K562 (cell line): ENCODE measurements at regions not wholly inside any gene's neighbourhood (a gene's known extent, or its start where the extent isn't known, plus 50 kb on each side); places are given as distances from the start of the nearest gene placed in this dataset.
A peak's percentile ranks its signal among the peaks of the same experiment; 100 is the strongest.

Source experiments
- ARID3A ChIP-seq: IDR thresholded peaks from 2 replicates; pipeline ENCODE4 v1.6.1; 2012; ENCODE audit warnings: low read depth, low read length, improper control_type of control experiment, borderline replicate concordance
- CREBBP ChIP-seq: IDR thresholded peaks from one replicate; pipeline ENCODE4 v1.6.1; 2012; ENCODE audit warnings: low read depth, mild to moderate bottlenecking, control low read depth, inconsistent platforms, low read length
- CTCF ChIP-seq, 3 experiments: IDR thresholded peaks in 2 of 3; conservative IDR thresholded peaks in 1 of 3; 2 replicates each; pipeline ENCODE4 v1.5.1; 2011 to 2012; ENCODE audit warnings: low read length in 3 of 3, mild to moderate bottlenecking in 3 of 3, control low read depth in 2 of 3, improper control_type of control experiment in 1 of 3, inconsistent platforms in 1 of 3, low read depth in 1 of 3, mixed read lengths in 1 of 3, moderate library complexity in 1 of 3; ENCODE audit not compliant: insufficient read depth in 2 of 3
- DDX20 ChIP-seq: fragments of 450-650 bp; IDR thresholded peaks from 2 replicates; pipeline ENCODE4 v1.6.1; 2016; ENCODE audit warnings: missing genetic modification characterization, low read depth, mild to moderate bottlenecking, missing compliant biosample characterization, moderate library complexity
- DEAF1 ChIP-seq: fragments of 450-650 bp; formaldehyde crosslinking; IDR thresholded peaks from 2 replicates; pipeline ENCODE4 v1.4.0; 2020; ENCODE audit warnings: mild to moderate bottlenecking, moderate library complexity
- DMBX1 ChIP-seq: fragments of 250-450 bp; sonication (Bioruptor Pico); IDR thresholded peaks from 2 replicates; pipeline ENCODE4 v1.8.0; 2022; ENCODE audit warnings: inconsistent platforms, mild to moderate bottlenecking, moderate library complexity, borderline replicate concordance
- HSF4 ChIP-seq: fragments of 250-450 bp; sonication (Bioruptor Pico); IDR thresholded peaks from 2 replicates; pipeline ENCODE4 v2.1.2; 2022; ENCODE audit warnings: mild to moderate bottlenecking, moderate library complexity, borderline replicate concordance
- JUN ChIP-seq, 2 experiments: sonication (generic) in 1 of 2; formaldehyde crosslinking in 1 of 2; IDR thresholded peaks; 2 replicates each; pipeline versions ENCODE4 v1.6.1 to v1.8.0; 2012 to 2022; ENCODE audit warnings: borderline replicate concordance in 2 of 2, mild to moderate bottlenecking in 2 of 2, improper control_type of control experiment in 1 of 2, low read depth in 1 of 2, low read length in 1 of 2, missing genetic modification reagents in 1 of 2
- RHOXF2B ChIP-seq: fragments of 250-450 bp; sonication (Bioruptor Pico); conservative IDR thresholded peaks from 2 replicates; pipeline ENCODE4 v1.5.1; 2021
- TFE3 ChIP-seq: fragments of 450-650 bp; formaldehyde crosslinking; IDR thresholded peaks from 2 replicates; pipeline ENCODE4 v1.4.0; 2020; ENCODE audit warnings: mild to moderate bottlenecking, mixed read lengths
- THAP7 ChIP-seq: fragments of 250-450 bp; sonication (Bioruptor Pico); IDR thresholded peaks from 2 replicates; pipeline ENCODE4 v1.5.0; 2021
- TSC22D4 ChIP-seq: fragments of 450-650 bp; IDR thresholded peaks from 2 replicates; pipeline ENCODE4 v1.6.1; 2016; ENCODE audit warnings: missing genetic modification characterization, missing biosample characterization, control low read depth
- ZKSCAN1 ChIP-seq: fragments of 150-350 bp; IDR thresholded peaks from 2 replicates; pipeline ENCODE4 v1.6.1; 2016; ENCODE audit warnings: low read depth, low read length
- ZNF324 ChIP-seq: fragments of 250-450 bp; sonication (Bioruptor Pico); IDR thresholded peaks from 2 replicates; pipeline ENCODE4 v1.4.0; 2020; ENCODE audit warnings: mild to moderate bottlenecking
- ZNF695 ChIP-seq: fragments of 450-650 bp; formaldehyde crosslinking; IDR thresholded peaks from 2 replicates; pipeline ENCODE4 v1.4.0; 2020; ENCODE audit warnings: mild to moderate bottlenecking, moderate library complexity

DNA sequence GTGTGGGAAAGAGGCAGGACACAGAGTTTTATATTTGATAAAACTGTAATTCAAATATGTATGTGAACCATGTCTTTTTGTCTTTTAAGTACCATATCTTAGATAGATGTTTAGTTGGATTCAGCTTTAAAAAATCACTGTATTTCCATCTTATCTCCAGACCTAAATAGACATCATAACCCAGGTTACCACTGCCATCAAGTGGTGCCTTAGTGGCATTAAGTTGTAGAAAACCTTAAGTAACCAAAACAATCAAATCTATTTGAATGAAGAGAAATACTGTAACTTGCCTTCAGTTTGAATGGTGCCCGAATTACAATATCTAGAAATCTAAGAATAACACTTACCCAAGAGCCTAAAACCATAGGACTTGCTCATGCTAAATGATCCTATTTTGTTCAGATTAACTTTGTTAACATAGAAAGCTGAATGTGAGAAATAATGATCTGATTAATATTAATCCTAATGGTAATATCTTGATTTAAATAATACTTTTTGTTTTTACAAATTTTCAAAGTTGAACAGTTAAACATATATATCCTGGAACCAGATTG, 92.5 kb upstream of the MAP2 start (continued):
- TF ChIP-seq ARID3A (no peak), ZNF324 (CRISPR knock-in tag) (no peak), DDX20 (no peak), CREBBP (no peak), JUN (IDR thresholded peaks at IDR 0.05; ENCODE audit: borderline replicate concordance, low read depth, low read length) (no peak), JUN (CRISPR knock-in tag; IDR thresholded peaks at IDR 0.05; ENCODE audit: borderline replicate concordance) (no peak), DEAF1 (CRISPR knock-in tag) (peak; percentile 32; the same call in 1 of the 2 replicates), TSC22D4 (no peak), CTCF (IDR thresholded peaks at IDR 0.05 in 2 of 3, conservative IDR thresholded peaks at IDR 0.05 in 1 of 3; ENCODE audit: insufficient read depth in 2 of 3, low read depth in 1 of 3, low read length in 3 of 3) (peak in 1 of 3 experiments; percentile 21; a peak in 2 of 6 replicates), ZKSCAN1 (no peak), THAP7 (no peak), TFE3 (CRISPR knock-in tag) (no peak), DMBX1 (CRISPR knock-in tag) (no peak), RHOXF2B (no peak), ZNF695 (CRISPR knock-in tag) (no peak), HSF4 (no peak)
